ENCODE measurements at regions not wholly inside any gene's neighbourhood (a gene's known extent, or its start where the extent isn't known, plus 50 kb on each side); places are given as distances from the start of the nearest gene placed in this dataset.

- H3K27me3 Mint-ChIP-seq (ENCODE audit: insufficient read depth, unreplicated experiment), result peaks cover 26% of the 10 kb centered on the region
- no peak for DNase-seq (ENCODE audit: unreplicated experiment)
- intact Hi-C loops (cut with micrococcal nuclease), result no loop called here
- POLR2A ChIA-PET, result no interaction called here
- H3K27ac Mint-ChIP-seq (ENCODE audit: low read depth, unreplicated experiment), result no peak overlapping the region
- CTCF ChIA-PET, result no interaction called here
- H3K36me3 Mint-ChIP-seq (ENCODE audit: insufficient read depth, unreplicated experiment), result no peaks in the 10 kb centered on the region
- H3K4me3 Mint-ChIP-seq (ENCODE audit: unreplicated experiment), result no peak overlapping the region
- no peaks in the 10 kb centered on the region for H3K4me1 Mint-ChIP-seq (ENCODE audit: insufficient read depth, unreplicated experiment)
- H3K9me3 Mint-ChIP-seq (ENCODE audit: unreplicated experiment), result no peaks in the 10 kb centered on the region
- TF ChIP-seq CTCF (IDR thresholded peaks at IDR 0.05; ENCODE audit: unreplicated experiment), result no peak
- BruUV-seq (replicated peaks), result no TSS peak
Measured at GRCh38 chr10:78398382-78398781, 364.7 kb downstream of the RPS24 start.

DNA sequence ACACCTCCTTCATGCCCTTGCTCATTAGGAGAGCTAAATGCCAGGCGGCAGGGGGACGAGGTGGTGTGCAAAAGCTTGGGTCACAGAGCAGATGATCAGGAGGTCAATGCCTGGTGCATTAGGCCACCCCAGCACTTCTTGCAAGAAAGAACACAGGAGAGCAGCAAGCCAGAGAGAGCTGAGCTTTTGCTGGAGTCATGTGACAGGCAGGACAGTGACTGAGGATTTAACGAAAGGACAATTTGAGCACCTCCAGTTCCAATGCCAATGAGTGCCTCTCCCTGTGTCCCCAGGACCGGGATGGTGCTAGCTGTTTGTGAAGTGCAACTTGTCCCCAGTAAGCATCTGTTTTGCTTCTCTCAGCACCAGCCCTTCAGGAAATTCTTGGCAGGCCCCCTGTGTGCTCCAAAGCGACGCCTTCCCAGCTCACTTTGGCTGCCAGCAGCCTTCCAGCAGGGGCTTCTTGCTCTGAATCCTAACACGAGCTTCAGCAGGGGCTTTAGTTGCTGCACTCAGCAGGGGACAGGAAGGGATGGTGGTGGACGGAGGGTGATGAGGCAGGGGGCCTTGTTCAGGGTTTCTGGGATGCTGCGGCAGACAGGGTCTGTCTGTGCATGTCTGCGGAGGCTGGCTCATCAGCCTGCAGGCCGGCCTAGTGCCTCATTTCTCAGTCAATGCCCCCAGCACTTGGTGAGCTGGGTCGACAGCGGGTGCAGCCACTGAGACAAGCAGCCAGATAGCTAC lies 368.1 kb downstream of the RPS24 start:
- H3K9me3 Mint-ChIP-seq (ENCODE audit: unreplicated experiment), result no peaks in the 10 kb centered on the region
- no peak for DNase-seq (ENCODE audit: unreplicated experiment)
- H3K27ac Mint-ChIP-seq (ENCODE audit: low read depth, unreplicated experiment), result no peak overlapping the region
- peaks cover 6% of the 10 kb centered on the region for H3K4me1 Mint-ChIP-seq (ENCODE audit: insufficient read depth, unreplicated experiment)
- peaks cover 51% of the 10 kb centered on the region for H3K27me3 Mint-ChIP-seq (ENCODE audit: insufficient read depth, unreplicated experiment)
- CTCF ChIA-PET, result interaction anchor here (0.5 kb wide), 1 partner anchor 212 kb away, joined by 3 read pairs; no protein-coding TSS in a partner anchor
- H3K36me3 Mint-ChIP-seq (ENCODE audit: insufficient read depth, unreplicated experiment), result no peaks in the 10 kb centered on the region
- BruUV-seq (replicated peaks), result no TSS peak
- intact Hi-C loops (cut with micrococcal nuclease), result no loop called here
- no peak for TF ChIP-seq CTCF (IDR thresholded peaks at IDR 0.05; ENCODE audit: unreplicated experiment)
- H3K4me3 Mint-ChIP-seq (ENCODE audit: unreplicated experiment), result no peak overlapping the region
- POLR2A ChIA-PET, result no interaction called here

GRCh38 chr10:78402591-78402990 lies 368.9 kb downstream of the RPS24 start:
- H3K36me3 Mint-ChIP-seq (ENCODE audit: insufficient read depth, unreplicated experiment), result no peaks in the 10 kb centered on the region
- peaks cover 48% of the 10 kb centered on the region for H3K27me3 Mint-ChIP-seq (ENCODE audit: insufficient read depth, unreplicated experiment)
- peaks cover 9% of the 10 kb centered on the region for H3K4me1 Mint-ChIP-seq (ENCODE audit: insufficient read depth, unreplicated experiment)
- POLR2A ChIA-PET, result interaction anchor here (0.6 kb wide), 1 partner anchor 432 kb away, joined by 3 read pairs; no protein-coding TSS in a partner anchor
- H3K4me3 Mint-ChIP-seq (ENCODE audit: unreplicated experiment), result no peak overlapping the region
- TF ChIP-seq CTCF (IDR thresholded peaks at IDR 0.05; ENCODE audit: unreplicated experiment), result no peak
- intact Hi-C loops (cut with micrococcal nuclease), result no loop called here
- no peaks in the 10 kb centered on the region for H3K9me3 Mint-ChIP-seq (ENCODE audit: unreplicated experiment)
- BruUV-seq (replicated peaks), result no TSS peak
- CTCF ChIA-PET, result no interaction called here
- H3K27ac Mint-ChIP-seq (ENCODE audit: low read depth, unreplicated experiment), result no peak overlapping the region
- DNase-seq (ENCODE audit: unreplicated experiment), result no peak

- Mint-ChIP-seq H3K4me3 (ENCODE audit: unreplicated experiment) (no peak overlapping the region), H3K27me3 (ENCODE audit: insufficient read depth, unreplicated experiment) (peaks cover 39% of the 10 kb centered on the region), H3K9me3 (ENCODE audit: unreplicated experiment) (no peaks in the 10 kb centered on the region), H3K36me3 (ENCODE audit: insufficient read depth, unreplicated experiment) (no peaks in the 10 kb centered on the region), H3K4me1 (ENCODE audit: insufficient read depth, unreplicated experiment) (peaks cover 9% of the 10 kb centered on the region), H3K27ac (ENCODE audit: low read depth, unreplicated experiment) (no peak overlapping the region)
- DNase-seq (ENCODE audit: unreplicated experiment), result no peak
- no TSS peak for BruUV-seq (replicated peaks)
- intact Hi-C loops (cut with micrococcal nuclease), result no loop called here
- ChIA-PET POLR2A (no interaction called here), CTCF (no interaction called here)
- TF ChIP-seq CTCF (IDR thresholded peaks at IDR 0.05; ENCODE audit: unreplicated experiment), result no peak
Measured at GRCh38 chr10:78403781-78404180, 370.1 kb downstream of the RPS24 start.

All from MCF 10A (cell line).